NCI-H2171 (cell line): ENCODE measurements at regions not wholly inside any gene's neighbourhood (a gene's known extent, or its start where the extent isn't known, plus 50 kb on each side); places are given as distances from the start of the nearest gene placed in this dataset.

ENCODE experiments used
- DNase-seq: peaks from one replicate; lab custom pipeline; 2025; lab: John Stamatoyannopoulos, UW

GRCh38 chr11:13104619-13105236 is 95.6 kb downstream of the RASSF10 start:
- no peak for DNase-seq

- DNase-seq: peak; percentile 67
These were observed 96.2 kb downstream of the RASSF10 start for GRCh38 chr11:13105237-13105844.

- DNase-seq: no peak
These were observed 98.5 kb downstream of the RASSF10 start for GRCh38 chr11:13107544-13108044.

DNA sequence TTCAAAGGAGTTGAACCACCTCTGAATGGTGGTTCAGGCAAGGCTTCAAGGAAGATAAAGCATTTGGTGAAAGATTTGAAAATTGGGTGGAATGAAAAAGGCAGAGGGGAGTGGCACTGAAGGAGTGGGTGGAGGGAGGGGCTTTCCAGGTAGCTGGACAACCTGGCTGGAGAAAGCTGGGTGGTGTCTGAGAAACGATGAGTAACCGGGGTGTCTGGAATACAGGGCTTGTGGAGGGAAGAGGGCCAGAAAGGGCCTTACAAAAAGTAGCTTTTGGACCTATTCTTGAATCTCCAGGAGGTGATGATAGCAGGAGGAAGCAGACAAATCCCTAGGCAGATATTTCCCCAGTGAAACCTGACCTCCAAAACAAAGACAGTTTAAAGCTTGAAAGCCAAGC is 99.3 kb downstream of the RASSF10 start:
- no peak for DNase-seq

DNA sequence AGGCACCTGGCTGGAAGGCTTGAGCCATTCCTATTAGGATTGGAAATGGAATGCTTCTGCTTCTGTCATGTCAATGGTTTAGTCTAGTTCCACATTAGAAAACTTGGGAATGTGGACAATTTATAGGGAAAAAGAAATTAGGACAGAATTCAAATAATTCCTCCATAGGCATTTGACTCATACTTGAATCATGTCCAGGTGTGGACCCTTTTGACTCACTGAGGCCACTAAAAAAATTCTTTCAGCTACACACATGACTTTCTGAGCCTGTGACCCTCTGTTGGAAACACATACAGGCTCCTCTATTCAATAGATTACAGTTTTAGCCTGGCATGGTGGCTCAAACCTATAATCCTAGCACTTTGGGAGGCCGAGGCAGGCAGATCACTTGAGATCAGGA is 100.5 kb downstream of the RASSF10 start:
- DNase-seq: no peak

DNA sequence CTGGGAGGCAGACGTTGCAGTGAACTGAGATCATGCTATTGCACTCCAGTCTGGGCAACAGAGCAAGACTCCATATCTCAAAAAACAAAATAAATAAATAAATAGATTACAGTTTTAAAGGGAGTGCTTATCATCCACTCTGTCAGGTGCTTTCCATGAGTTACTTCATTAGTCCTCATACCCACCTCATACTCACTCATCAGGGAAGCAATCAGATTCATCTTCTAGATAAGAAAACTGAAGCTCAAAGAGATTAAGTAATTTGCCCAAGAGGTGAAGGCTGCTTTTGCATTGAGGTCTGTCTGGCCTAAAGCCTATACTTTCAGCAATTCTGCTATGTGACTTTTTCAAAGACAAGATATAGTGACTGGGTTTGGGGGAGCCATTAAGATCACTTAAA is 101.0 kb downstream of the RASSF10 start:
- DNase-seq: no peak

GRCh38 chr11:13110929-13111812 is 102.1 kb downstream of the RASSF10 start:
- no peak for DNase-seq

GRCh38 chr11:13111813-13112130 is 102.7 kb downstream of the RASSF10 start:
- DNase-seq: no peak

DNA sequence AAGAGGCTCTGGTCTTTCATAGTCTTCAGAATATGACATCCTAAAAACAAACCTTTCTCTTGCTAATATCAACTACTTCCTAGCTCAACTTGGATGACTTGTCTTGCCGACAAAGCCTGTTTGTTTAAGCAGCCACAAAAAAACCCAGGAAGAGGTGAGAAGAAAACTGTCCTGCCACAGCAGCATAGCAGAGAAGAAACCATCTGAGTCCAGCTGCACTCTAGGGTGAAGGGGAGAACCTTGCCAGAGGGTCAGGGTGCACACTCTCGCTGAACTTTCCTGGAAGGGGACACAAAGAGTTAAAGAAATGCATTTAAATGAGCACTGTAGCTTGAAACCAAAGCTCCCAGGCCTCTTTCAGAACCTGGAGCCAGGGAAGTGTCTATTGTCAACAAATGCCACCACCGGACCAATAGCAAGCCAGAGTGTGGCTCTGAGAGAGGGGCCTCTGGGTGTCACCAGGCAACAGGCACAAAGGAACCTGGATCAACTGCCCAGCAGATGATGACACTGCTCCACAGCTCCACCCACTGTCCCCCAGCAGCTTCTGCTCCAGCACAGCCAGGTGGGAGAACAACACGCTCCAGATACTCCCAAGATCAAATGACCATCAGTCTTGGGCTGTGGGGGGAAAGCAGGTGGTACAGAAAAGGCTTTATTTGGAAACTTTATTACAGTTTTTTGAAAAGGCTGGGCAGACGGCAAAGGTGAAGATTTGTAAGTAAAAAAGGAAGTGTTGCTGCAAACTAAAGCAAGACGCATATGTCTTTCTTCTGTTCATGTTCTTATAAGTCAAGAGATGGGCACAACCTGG is 105.7 kb downstream of the RASSF10 start:
- DNase-seq: no peak

DNA sequence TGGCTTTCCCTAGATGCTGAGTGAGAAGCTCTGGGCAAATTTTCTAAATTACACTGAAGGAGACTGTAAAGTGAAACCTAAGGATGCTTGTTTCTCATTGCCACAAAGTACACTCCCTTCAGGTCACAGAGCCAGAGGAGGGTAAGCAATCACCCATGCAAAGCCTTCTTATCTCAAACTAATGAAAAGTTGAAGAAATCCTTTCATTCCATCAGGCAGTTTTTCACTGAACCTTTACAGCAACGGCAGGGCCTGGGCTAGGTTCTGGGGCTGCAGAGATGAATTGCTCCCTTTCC is 106.2 kb downstream of the RASSF10 start:
- no peak for DNase-seq

- DNase-seq: no peak
These were observed 107.4 kb downstream of the RASSF10 start for GRCh38 chr11:13116491-13116890.

DNA sequence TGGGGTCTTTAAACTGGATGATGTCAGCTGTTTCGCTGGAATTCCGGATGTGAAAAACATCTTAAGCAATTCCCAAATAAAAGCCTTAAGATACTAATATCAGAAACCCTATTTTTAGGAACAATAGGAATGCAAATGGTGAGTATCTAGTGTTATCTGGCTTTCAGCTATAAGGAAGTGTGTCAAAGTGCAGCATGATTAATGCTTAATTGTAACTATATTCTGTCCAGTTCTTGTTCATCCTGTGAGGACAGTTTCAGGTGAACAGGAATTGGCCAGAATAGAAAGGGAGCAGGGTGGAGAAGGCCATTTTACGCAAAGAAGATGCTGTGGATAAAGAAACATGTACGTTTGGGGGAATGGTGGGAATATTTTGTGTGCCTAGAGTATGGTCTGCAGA is 108.2 kb downstream of the RASSF10 start:
- DNase-seq: no peak

DNA sequence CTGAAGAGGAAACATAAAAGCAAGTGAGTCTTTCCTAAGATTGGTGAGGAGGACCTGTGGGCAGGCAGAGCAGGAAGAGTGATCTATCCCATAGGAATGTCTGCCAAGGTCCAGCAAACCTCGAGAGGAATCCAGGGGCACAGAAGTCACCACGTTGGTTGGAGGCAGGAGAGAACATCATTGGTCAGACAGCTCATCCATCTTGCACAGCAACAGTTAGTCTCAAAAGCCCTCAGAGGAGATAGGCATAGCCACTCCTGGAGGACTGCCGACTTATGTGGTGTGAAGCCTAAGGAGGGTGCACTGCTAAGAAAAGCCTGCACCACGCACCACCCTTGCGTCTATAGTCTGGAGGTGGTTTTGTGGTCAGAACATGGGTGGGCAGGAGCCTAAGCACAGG is 109.1 kb downstream of the RASSF10 start:
- no peak for DNase-seq

DNA sequence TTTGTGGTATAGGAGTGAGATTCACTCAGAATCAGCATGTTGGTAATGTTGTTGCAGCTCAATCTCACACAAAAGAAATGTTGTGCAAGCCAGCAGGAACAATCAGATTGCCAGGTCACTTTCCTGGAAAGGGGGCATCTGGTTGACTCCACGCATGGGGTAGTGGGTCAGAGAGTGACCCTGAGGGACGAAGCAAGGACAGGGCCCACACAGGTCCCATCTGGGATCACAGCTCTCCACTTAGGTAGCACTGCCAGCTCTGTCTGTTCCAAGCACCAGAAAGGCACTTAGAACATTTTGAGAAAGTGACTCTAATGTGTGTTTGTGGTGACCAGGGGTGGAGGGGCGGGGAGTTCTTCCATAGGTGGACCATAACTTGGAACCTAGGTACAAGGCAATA is 109.5 kb downstream of the RASSF10 start:
- no peak for DNase-seq

DNA sequence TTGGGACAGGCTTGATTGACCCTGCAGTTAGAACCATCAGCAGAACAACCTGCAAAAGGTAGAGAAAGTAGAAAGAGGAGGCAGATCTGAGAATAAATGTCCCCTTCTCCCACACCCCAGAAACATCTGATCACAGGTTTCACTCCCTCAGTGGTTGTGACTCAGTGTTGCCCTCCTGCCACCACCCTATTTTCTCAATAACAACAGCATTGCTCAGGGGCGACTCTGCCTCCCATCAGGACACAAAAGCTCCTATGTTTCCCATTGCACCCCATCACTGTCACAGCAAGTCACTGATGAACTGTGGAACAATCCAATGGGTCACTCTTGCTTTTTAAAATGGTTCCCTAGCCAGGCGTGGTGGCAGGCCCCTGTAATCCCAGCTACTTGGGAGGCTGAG is 110.2 kb downstream of the RASSF10 start:
- DNase-seq: no peak

DNA sequence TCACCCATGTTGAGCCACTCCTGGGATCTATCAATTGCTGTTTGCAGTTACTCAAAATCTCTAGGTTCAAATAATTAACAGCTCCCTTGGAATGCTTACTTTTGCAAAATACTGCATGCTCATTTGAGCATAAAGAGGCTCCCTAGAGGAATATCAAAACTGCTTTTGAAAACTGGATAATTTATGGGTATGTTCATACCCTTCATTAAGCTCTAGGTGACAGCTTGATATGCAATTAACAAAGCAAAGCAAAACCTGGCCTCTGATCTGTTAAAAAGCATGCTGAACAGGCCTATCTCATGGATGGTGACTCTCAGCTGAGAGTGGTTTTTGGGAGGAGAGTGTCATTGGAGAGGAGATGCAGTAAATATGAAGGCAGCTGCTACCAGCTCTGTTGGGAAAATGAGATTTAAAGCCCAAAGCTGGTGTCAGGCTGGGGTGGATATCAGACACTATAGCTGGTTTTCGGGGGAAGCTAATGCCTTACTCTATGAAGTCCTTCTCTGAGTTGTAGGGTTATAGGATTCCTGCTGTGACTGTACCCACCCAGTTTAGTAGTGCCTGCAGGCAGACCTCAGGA is 110.9 kb downstream of the RASSF10 start:
- DNase-seq: peak; percentile 67

- no peak for DNase-seq
These were observed 111.6 kb downstream of the RASSF10 start for GRCh38 chr11:13120691-13121090.

- no peak for DNase-seq
These were observed 117.3 kb downstream of the RASSF10 start for GRCh38 chr11:13126430-13126829.

GRCh38 chr11:13127161-13127560 is 118.0 kb downstream of the RASSF10 start:
- no peak for DNase-seq

DNA sequence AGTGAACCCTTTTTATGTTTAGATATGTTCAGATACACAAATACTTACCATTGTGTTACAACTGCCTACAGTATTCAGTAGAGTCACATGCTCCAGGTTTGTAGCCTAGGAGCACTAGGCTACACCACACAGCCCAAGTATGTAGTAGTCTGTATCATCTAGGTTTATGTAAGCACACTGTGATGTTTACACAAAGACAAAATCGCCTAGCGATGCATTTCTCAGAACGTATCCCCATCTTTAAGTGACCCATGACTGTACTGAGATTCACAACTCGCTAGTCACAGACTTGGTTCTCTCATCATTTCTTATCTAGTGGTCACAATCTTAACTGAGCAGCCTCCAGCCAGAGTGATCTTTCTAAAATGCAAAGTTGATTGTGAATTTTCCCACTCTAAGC is 119.2 kb downstream of the RASSF10 start:
- no peak for DNase-seq

DNA sequence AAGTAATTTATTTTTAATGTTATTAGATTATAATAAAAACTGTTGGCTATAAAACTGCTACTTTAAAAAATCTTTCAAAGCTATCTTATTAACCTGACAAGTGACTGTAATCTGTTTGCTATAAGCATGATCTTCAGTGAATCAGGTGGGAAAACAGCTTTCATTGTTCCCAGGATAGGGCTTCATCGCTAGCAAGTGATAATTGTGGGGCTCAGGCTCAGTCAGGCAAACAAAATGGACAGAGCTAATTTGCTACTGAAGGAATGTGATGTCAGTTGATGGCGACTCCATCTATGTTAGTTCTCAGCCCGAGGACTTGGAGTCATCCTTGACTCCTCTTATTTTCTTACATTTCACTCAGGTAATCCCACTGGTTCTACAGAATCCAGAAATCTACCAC is 125.0 kb downstream of the RASSF10 start:
- DNase-seq: no peak

- DNase-seq: no peak
These were observed 125.8 kb downstream of the RASSF10 start for GRCh38 chr11:13134886-13135285.
